GM12892 (cell line): ENCODE measurements at regions not wholly inside any gene's neighbourhood (a gene's known extent, or its start where the extent isn't known, plus 50 kb on each side); places are given as distances from the start of the nearest gene placed in this dataset.

Source experiments
- POLR2A ChIP-seq: IDR thresholded peaks from 2 replicates; pipeline ENCODE4 v1.6.1; 2011; ENCODE audit warnings: low read depth, low read length, control low read depth
- POLR2AphosphoS5 ChIP-seq: IDR thresholded peaks from 2 replicates; pipeline ENCODE4 v1.6.1; 2011; ENCODE audit warnings: low read depth, low read length, control low read depth
- TAF1 ChIP-seq: IDR thresholded peaks from 2 replicates; pipeline ENCODE4 v1.6.1; 2011; ENCODE audit warnings: low read depth, mild to moderate bottlenecking, control low read depth, low read length, borderline replicate concordance

- TF ChIP-seq POLR2A (no peak), POLR2AphosphoS5 (no peak), TAF1 (no peak)
Measured at GRCh38 chr5:39955156-39955555, 530.4 kb upstream of the DAB2 start.
